Upper lobe of right lung (tissue), 1 donor: ENCODE measurements at regions not wholly inside any gene's neighbourhood (a gene's known extent, or its start where the extent isn't known, plus 50 kb on each side); places are given as distances from the start of the nearest gene placed in this dataset.

ENCODE experiments used
- ATAC-seq: fragments of 200-7000 bp; cut with Tn5 transposase; one replicate; pipeline ENCODE4 v1.9.1; 2020; ENCODE audit warnings: mild to moderate bottlenecking, moderate library complexity
- DNase-seq: peaks from one replicate; pipeline ENCODE4 v3.0.0-alpha.2; 2020
- H3K27ac ChIP-seq: fragments of 200-600 bp; one replicate; pipeline ENCODE4 v1.8.0; 2022
- H3K27me3 ChIP-seq: fragments of 200-600 bp; one replicate; pipeline ENCODE4 v1.8.0; 2022; ENCODE audit warnings: mild to moderate bottlenecking
- H3K36me3 ChIP-seq: fragments of 200-600 bp; one replicate; pipeline ENCODE4 v1.8.0; 2022
- H3K4me1 ChIP-seq: fragments of 200-600 bp; one replicate; pipeline ENCODE4 v1.8.0; 2022
- H3K4me3 ChIP-seq: fragments of 200-600 bp; one replicate; pipeline ENCODE4 v1.8.0; 2022; ENCODE audit warnings: mild to moderate bottlenecking
- H3K9me3 ChIP-seq: fragments of 200-600 bp; one replicate; pipeline ENCODE4 v1.8.0; 2022
- intact Hi-C: fragments of 100-400 bp; cut with DNase I; formaldehyde crosslinking; loops from one replicate; pipeline ENCODE4 v1.11.0; 2022
- TF ChIP-seq, protein P1 (sequence below): fragments of 200-600 bp; IDR thresholded peaks from one replicate; pipeline ENCODE4 v1.8.0; 2022; ENCODE audit warnings: antibody characterized with exemption
- donor health status: DM: no; HTN: yes; CAD: no; lungs with severe emphysema.

DNA sequence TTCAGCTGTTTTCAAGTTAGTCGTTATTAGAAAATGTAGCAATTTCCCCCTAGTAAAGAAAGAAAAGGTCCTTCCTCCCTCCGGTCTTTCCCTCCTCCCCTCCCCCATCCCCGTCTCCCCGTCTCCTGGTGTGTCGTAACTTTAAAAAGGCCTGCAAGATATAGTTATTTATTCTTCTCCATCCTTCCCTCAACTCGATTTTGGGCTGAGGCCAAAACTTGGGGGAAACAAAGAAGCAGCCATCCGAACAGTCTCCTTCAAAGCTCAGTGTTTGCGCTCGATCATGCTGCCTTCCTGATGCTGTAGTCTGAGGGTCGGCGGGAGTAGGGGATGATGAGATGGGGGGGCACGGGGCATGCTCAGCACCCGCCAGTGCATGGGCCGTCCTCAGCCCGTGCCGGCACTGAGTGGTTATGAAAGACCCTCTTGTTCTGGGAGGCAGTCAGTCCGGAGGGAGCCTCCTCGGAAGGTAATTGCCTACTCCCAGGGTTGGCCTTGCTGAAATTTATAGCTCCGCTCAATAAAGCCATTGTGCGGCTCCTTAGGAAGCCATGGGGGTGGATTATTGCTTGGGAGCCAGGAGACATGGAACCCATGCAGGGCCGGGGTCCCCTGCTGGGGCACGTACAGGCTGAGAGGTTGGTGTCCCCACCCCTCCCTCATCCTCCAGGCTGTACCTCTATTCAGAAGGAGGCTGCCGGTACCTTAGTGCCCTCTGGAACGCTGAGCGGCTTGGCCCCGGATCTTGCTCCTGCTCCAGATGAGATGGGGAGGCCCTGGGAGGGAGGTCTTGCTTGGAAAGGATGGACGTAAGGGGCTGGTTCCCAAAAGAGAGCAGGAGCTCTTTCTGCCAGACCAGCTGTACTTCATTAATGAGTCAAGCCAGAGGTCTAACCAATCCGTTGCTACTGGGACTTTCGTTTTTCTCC, 212.7 kb upstream of the CADM1 start:
- TF ChIP-seq, protein P1, sequence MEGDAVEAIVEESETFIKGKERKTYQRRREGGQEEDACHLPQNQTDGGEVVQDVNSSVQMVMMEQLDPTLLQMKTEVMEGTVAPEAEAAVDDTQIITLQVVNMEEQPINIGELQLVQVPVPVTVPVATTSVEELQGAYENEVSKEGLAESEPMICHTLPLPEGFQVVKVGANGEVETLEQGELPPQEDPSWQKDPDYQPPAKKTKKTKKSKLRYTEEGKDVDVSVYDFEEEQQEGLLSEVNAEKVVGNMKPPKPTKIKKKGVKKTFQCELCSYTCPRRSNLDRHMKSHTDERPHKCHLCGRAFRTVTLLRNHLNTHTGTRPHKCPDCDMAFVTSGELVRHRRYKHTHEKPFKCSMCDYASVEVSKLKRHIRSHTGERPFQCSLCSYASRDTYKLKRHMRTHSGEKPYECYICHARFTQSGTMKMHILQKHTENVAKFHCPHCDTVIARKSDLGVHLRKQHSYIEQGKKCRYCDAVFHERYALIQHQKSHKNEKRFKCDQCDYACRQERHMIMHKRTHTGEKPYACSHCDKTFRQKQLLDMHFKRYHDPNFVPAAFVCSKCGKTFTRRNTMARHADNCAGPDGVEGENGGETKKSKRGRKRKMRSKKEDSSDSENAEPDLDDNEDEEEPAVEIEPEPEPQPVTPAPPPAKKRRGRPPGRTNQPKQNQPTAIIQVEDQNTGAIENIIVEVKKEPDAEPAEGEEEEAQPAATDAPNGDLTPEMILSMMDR: no peak
- H3K27ac ChIP-seq: no peak overlapping the region
- ATAC-seq: no peak
- no peaks in the 10 kb centered on the region for H3K4me1 ChIP-seq
- intact Hi-C loops: no loop called here
- no peaks in the 10 kb centered on the region for H3K9me3 ChIP-seq
- no peak for DNase-seq
- H3K4me3 ChIP-seq: no peak overlapping the region
- H3K27me3 ChIP-seq: peaks cover 3% of the 10 kb centered on the region
- no peaks in the 10 kb centered on the region for H3K36me3 ChIP-seq

GRCh38 chr11:115716080-115716479, 211.9 kb upstream of the CADM1 start:
- H3K36me3 ChIP-seq: no peaks in the 10 kb centered on the region
- ATAC-seq (no peak), DNase-seq (no peak)
- H3K4me1 ChIP-seq: no peaks in the 10 kb centered on the region
- peaks cover 10% of the 10 kb centered on the region for H3K27me3 ChIP-seq
- no peak overlapping the region for H3K4me3 ChIP-seq
- no peak overlapping the region for H3K27ac ChIP-seq
- TF ChIP-seq, protein P1: no peak
- H3K9me3 ChIP-seq: no peaks in the 10 kb centered on the region
- intact Hi-C loops: no loop called here

DNA sequence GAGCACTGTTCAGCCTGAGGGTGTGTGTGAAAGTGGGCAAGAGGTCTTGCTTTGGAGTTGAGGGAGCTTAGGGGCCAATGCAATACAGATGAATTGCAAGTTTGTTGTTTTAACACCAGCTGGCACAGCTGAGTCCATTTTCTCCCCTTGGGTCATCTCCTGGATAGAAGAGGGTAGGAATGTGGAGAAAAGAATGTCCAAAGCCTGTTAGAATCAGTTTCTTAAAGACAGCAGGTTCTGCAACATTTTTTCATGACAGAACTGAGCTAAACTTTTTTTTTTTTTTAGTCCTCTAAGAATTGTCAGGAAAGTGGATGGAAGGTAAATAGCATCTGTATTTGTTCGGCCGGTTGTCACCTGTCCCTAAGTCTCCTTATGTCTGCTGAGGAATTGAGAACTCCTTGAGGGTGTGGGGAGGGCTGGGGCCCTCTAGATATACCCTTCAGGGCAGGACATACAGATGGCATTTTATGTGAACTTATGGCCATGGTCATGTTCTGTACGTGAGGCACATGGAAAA, 211.1 kb upstream of the CADM1 start:
- ATAC-seq (no peak), DNase-seq (no peak)
- no peaks in the 10 kb centered on the region for H3K9me3 ChIP-seq
- peaks cover 15% of the 10 kb centered on the region for H3K27me3 ChIP-seq
- no peaks in the 10 kb centered on the region for H3K4me1 ChIP-seq
- H3K36me3 ChIP-seq: no peaks in the 10 kb centered on the region
- intact Hi-C loops: no loop called here
- no peak overlapping the region for H3K4me3 ChIP-seq
- TF ChIP-seq, protein P1: no peak
- H3K27ac ChIP-seq: no peak overlapping the region

DNA sequence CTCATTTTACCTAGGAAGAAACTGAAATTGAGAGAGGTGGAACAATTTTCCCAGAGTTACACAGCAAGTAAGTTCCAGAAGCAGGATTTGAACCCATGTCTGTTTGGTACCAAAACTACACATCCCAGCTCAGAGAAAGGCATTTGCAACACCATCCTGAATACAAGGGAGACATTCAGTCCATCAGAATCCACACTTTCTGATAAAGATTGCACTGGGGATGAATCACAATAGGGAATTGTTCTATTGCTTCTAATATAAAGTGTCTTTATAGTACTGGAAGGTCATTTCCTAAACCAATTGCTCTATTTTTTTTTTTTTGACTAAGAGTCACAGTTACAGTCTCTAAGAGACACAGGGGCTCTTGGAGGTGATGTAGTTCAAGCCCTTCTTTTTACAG, 208.1 kb upstream of the CADM1 start:
- no peak overlapping the region for H3K27ac ChIP-seq
- H3K27me3 ChIP-seq: peaks cover 15% of the 10 kb centered on the region
- no peaks in the 10 kb centered on the region for H3K36me3 ChIP-seq
- H3K4me1 ChIP-seq: peaks cover 4% of the 10 kb centered on the region
- ATAC-seq: no peak
- TF ChIP-seq, protein P1: no peak
- H3K4me3 ChIP-seq: no peak overlapping the region
- intact Hi-C loops: no loop called here
- no peak for DNase-seq
- no peaks in the 10 kb centered on the region for H3K9me3 ChIP-seq

DNA sequence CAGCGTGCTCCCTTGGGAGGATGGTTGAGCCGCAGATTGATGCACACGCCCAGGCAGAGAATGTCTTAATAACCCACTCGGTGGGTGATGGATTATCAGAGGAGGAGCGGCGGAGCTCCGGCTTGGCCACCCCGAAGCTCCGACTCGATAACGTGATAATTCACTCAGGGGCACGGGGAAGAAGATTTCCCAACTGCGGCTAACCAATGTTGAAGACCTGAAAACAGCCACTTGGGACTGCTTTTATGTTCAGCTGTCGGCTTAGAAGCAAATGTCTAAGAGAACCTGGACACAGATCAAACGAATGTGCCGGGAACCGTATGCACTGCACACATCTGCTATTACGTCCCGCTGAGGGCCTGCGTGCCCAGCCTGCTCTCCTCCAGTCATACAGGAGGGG, 206.8 kb upstream of the CADM1 start:
- ATAC-seq: no peak
- intact Hi-C loops: no loop called here
- no peaks in the 10 kb centered on the region for H3K9me3 ChIP-seq
- peaks cover 12% of the 10 kb centered on the region for H3K27me3 ChIP-seq
- TF ChIP-seq, protein P1: no peak
- peaks cover 4% of the 10 kb centered on the region for H3K4me1 ChIP-seq
- no peak for DNase-seq
- no peaks in the 10 kb centered on the region for H3K36me3 ChIP-seq
- no peak overlapping the region for H3K27ac ChIP-seq
- no peak overlapping the region for H3K4me3 ChIP-seq
